DND-41 (cell line): ENCODE measurements at regions not wholly inside any gene's neighbourhood (a gene's known extent, or its start where the extent isn't known, plus 50 kb on each side); places are given as distances from the start of the nearest gene placed in this dataset.

Experiments used
- EZH2 ChIP-seq: IDR thresholded peaks from 3 replicates; pipeline ENCODE4 v1.6.1; 2012; ENCODE audit warnings: borderline replicate concordance, low read depth, mild to moderate bottlenecking, moderate library complexity, low read length, inconsistent platforms; ENCODE audit not compliant: severe bottlenecking
- TF ChIP-seq, protein P1 (sequence below): IDR thresholded peaks from 2 replicates; pipeline ENCODE4 v1.5.1; 2012; ENCODE audit warnings: borderline replicate concordance, low read length, moderate library complexity, mild to moderate bottlenecking; ENCODE audit not compliant: poor library complexity, severe bottlenecking; ENCODE audit errors: extremely low read depth

DNA sequence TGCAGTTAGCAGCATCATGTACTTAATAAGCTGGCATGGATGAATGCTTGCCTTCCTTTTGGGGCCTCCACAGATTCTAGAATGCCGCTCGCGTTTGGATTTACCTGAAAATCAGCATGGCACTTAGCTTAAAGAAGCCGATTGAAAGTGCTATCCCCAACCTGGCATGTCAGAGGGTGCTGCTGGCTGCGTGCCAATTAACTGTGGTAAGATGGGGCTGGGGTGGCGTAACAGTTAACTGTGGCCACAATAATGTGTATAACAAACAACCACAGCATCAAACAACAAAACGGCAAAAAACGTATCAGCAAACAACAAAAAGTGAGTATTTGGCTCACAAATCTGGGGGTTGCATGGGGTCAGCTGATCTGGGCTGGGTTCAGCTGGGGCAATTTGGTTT lies 70.5 kb downstream of the CBLL2 start:
- TF ChIP-seq, protein P1, sequence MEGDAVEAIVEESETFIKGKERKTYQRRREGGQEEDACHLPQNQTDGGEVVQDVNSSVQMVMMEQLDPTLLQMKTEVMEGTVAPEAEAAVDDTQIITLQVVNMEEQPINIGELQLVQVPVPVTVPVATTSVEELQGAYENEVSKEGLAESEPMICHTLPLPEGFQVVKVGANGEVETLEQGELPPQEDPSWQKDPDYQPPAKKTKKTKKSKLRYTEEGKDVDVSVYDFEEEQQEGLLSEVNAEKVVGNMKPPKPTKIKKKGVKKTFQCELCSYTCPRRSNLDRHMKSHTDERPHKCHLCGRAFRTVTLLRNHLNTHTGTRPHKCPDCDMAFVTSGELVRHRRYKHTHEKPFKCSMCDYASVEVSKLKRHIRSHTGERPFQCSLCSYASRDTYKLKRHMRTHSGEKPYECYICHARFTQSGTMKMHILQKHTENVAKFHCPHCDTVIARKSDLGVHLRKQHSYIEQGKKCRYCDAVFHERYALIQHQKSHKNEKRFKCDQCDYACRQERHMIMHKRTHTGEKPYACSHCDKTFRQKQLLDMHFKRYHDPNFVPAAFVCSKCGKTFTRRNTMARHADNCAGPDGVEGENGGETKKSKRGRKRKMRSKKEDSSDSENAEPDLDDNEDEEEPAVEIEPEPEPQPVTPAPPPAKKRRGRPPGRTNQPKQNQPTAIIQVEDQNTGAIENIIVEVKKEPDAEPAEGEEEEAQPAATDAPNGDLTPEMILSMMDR, result no peak
- TF ChIP-seq EZH2, result no peak
